ENCODE measurements at regions not wholly inside any gene's neighbourhood (a gene's known extent, or its start where the extent isn't known, plus 50 kb on each side); places are given as distances from the start of the nearest gene placed in this dataset.

GRCh38 chr2:62339413-62339812, 143.5 kb downstream of the B3GNT2 start:
- TF ChIP-seq CTCF (conservative IDR thresholded peaks at IDR 0.05 in 1 of 2, IDR thresholded peaks at IDR 0.05 in 1 of 2; ENCODE audit: low read depth in 1 of 2, low read length in 2 of 2) (peak in 1 of 2 donors; percentile 4), EZH2 (IDR thresholded peaks at IDR 0.05; ENCODE audit: low read length, missing control alignments) (no peak)

All from fibroblast of lung (primary cell).